ENCODE measurements at regions not wholly inside any gene's neighbourhood (a gene's known extent, or its start where the extent isn't known, plus 50 kb on each side); places are given as distances from the start of the nearest gene placed in this dataset.
A peak's percentile ranks its signal among the peaks of the same experiment; 100 is the strongest.

DNA sequence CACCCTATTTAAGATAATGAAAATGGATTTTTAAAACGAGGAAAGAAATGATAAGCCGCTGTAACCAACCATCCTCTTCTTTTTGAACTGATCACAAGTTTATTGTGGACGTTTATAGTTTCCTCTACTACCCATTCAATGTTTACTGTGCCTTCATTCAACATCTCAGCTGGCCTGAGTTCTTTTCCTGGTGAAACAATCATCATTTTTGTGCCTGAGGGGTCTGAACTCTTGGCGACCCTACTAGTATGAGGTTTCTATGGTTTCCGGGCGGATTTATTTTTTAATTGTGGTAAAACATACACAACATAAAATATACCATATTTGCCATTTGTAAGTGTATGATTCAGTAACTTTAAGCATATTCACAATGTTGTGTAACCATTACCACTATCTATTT lies 100.7 kb downstream of the SPRY1 start:
- DNase-seq (ENCODE audit: low read depth): no peak

GRCh38 chr4:123501733-123502132 lies 105.1 kb downstream of the SPRY1 start:
- no peak for DNase-seq (ENCODE audit: low read depth)

GRCh38 chr4:123503698-123504363 lies 107.2 kb downstream of the SPRY1 start:
- no peak for DNase-seq (ENCODE audit: low read depth)

DNA sequence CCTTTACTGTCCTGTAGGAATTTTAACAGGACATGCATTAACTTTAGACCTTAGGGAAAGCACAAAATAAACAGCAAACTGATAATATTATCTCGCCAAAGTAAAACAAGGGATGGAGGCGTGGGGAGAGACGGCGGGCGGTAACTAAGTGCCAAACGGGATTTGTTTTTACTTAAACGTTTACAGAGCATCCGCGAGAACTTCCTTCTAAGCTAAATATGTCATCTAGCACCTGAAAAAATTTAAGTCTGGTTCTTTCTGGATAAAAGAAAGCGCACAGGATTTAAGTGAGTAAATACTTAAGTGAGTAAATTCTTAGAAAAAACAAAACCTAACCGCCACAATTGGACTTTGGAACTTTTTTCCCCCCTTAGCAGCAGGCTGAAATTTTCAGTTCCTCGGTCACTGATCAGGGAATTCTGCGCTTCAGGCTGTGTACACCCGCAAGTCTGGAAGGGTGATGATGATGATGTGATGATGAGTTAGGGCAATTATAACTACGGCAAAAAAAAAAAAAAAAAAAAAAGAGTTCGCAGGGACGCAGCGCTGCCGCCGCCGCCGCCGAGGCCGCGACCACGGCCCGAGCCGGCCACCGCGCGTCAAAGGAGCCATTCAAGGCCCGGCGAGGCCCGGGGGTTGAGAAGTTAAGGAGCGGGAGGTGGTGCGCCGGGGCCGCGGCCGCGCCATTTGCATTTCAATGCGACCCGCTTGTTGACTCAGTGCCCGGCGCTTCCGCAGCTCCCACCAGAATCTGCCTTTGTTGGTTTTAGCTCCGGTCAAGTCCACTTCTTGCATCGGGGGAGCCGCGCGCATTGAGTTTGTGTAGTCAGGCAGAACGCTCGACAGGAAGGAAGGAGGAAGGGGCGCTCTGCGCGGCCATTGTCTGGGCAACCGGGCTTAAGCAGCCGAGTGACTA lies 108.8 kb downstream of the SPRY1 start:
- no peak for DNase-seq (ENCODE audit: low read depth)

DNA sequence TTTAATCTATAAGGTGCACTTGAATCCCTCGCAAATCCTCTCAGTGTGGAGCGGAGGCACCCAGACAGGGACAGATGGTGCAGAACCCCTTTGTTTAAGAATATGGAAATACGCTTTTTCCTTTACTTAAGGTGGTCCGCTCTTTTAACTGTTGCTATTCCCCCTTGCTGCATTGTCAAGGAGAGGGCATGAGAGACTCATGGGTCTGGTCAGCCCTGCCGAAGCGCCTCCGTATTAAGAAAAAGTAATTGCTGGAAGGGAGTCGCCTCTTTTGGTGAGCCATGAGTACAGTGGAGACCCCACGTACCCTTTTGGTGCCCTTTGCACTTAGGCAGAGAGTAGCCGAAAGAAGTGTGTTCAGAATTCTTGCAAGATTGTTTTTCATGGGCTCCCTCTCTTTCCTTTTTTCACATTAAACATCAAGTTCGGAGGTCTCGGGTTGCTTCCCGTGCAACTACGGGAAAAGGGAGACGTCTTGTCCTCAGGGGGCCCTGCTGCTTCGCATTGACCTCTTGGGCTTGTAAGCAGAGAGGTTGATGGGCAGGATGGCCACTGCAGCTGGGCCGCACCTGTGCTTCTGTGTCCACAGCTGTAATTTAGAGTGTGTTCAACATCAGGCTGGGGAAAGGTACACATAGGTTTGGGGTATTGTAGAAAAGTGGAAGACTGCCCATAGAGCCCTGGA lies 109.6 kb downstream of the SPRY1 start:
- no peak for DNase-seq (ENCODE audit: low read depth)

DNA sequence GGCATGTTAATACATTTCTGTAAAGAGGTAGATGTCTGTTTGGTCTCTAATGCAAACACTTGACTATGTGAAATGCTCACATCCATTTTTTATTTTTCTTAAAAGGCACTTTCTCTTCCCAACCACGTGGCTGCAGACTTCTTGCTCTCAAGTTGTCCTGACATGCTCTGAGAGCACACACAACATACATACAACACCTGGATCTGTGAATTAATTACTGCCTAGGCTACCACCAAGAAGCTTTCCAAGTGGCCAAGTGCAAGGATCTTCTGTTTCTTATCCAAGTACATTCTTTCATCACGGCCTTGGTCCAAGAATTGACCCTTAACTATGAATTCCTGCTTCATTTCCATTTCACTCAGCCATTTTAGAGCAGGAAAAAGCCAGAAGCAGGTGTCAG lies 110.8 kb downstream of the SPRY1 start:
- DNase-seq (ENCODE audit: low read depth): no peak

- no peak for DNase-seq (ENCODE audit: low read depth)
Measured at GRCh38 chr4:123510221-123510620, 113.6 kb downstream of the SPRY1 start.

DNA sequence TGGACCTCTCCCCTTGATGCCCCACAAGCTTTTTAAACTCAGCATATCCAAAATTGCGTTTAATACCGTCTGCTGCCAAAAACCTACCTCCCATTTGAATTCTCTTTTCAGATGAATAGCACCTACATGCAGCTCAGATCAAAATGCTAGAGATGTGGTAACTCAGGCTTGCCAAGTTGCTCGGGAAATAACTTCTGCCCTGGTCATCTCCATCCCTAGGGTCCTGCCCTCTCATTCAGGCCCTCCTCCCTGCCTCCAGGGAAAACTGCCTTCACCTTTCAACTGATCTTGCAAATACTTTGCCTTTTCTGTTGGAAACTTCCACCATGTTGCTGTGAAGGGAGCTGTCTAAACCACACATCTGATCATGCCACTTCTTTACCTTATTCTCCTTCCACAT lies 114.1 kb downstream of the SPRY1 start:
- DNase-seq (ENCODE audit: low read depth): no peak

DNA sequence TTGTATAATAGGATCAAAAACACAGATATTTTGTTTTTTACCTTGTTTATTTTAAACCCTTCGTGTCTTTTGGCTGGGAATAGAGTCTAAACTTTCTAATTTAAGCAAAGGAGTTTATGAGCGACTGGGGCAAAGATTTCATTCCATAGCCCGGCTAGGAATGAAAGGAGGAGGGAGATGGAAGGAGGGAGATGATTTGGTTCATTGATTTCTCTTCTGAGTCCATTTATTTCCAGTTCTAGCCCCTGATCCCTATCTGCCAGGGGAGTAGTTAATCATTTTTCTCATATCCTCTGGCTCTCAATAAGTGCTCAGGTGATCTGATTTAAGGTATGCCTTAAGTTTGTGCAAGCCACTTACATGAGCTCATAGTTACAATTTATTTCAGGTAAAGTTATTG lies 120.0 kb downstream of the SPRY1 start:
- no peak for DNase-seq (ENCODE audit: low read depth)

GRCh38 chr4:123517176-123517575 lies 120.6 kb downstream of the SPRY1 start:
- DNase-seq (ENCODE audit: low read depth): no peak

DNA sequence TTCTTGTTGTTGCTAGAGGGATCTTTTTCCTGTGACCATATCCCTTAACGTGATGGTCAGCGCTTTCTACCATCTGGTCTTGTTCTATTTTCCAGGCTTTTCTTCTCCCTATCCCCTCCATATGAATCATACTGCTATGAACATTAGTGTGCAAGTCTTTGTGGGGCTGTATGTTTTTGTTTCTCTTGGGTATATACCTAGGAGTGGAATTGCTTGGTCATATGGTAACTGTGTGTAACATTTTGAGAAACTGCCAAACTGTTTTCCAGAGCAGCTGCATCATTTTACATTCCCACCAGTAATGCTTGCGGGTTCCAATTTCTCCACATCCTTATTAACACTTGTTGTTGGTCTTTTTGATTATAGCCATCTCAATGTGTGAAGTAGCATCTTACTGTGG lies 121.4 kb downstream of the SPRY1 start:
- no peak for DNase-seq (ENCODE audit: low read depth)

DNA sequence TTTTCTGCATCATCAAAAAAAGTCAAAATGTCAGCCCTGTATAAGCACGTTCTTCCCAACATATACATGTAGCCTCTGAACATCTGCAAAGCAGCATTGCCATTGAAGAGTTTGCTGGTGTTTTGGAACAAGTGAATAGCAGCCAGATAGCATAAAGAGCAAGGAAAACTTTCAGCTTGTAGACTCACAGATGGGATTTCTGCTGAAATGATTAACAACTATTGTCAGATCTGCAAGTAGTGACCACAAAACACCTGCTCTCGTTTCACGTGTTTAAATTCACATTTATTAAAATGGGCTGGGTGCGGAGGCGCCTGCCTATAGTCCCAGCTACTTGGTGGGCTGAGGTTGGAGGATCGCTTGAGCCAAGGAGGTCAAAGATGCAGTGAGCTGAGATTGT lies 123.7 kb downstream of the SPRY1 start:
- peak; percentile 80 for DNase-seq (ENCODE audit: low read depth)

DNA sequence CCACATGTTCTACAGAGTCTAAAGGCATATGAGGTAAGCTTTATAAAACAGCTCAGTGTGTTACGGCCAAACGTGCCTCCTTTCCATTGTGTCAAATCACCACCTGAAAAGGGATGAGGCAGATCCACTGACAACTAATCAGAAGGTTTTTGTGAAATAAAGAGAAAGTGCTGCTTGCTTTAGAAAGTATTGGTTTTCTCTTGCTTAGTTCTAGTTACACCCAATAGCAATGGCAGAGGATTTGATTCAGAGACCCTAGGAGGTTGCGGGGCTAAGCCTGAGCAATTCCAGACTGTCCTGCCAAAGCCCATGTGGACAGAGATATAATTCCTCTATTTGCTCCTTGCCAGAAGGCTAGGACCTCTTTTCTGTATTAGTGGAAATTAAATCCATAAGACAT lies 125.5 kb downstream of the SPRY1 start:
- DNase-seq (ENCODE audit: low read depth): no peak

GRCh38 chr4:123522646-123523045 lies 126.1 kb downstream of the SPRY1 start:
- DNase-seq (ENCODE audit: low read depth): no peak

- DNase-seq (ENCODE audit: low read depth): no peak
Measured at GRCh38 chr4:123524958-123525628, 128.5 kb downstream of the SPRY1 start.

DNA sequence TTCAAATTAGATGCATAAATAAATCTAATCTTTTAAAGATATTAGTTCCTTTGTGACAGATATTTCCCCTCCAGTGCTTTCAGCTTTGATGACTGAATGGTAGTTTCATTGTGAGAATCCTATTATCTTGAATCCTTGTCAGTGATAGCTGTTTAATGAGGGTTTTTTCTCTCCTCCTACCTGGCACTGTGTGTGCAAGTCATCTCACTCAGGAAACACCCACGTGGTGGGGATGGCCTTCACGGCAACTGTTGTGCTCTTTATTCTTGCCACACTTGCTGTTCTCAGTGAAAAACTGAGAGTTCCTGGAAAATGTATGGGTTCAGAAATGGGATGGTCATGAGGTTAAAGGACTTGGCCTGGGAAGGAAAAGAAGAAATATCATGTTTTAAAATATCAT lies 129.9 kb downstream of the SPRY1 start:
- DNase-seq (ENCODE audit: low read depth): no peak

DNA sequence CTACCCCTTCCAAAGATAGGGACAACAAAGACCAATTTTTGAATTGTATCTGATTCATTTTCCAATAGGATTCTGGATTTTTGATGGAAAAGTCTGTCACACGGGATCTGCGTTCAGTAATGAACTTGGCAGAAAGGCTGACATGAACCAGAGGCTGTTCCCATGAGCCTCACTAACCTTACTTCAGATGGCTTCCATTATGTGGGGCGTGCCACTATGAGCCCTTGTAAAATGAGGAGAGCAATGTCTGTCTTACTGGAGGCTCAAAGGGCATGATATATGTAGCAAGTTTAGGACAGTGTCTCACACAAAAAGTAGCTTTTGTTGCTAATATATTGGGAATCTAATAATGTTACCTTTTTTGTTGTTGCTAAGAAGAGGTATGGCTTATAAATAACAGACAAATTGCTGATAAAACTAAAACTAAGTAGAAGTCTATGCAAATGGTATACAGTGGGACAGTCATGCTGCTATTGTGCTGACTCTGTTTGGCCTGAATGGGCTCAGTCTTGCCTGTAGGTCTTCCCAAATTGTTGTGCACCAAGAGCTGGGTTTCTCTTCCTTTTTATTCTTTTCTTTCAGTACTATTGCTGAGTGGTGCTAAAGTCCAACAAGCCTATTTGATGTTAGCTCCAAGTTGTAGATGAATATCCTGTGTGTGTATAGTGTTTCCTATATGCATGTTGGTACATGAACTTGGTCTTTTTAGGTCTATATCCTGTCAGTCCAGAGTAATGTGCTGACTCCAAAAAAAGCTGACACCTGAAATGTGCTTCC lies 132.1 kb downstream of the SPRY1 start:
- DNase-seq (ENCODE audit: low read depth): no peak

GRCh38 chr4:123529278-123529568 lies 132.6 kb downstream of the SPRY1 start:
- DNase-seq (ENCODE audit: low read depth): no peak

DNA sequence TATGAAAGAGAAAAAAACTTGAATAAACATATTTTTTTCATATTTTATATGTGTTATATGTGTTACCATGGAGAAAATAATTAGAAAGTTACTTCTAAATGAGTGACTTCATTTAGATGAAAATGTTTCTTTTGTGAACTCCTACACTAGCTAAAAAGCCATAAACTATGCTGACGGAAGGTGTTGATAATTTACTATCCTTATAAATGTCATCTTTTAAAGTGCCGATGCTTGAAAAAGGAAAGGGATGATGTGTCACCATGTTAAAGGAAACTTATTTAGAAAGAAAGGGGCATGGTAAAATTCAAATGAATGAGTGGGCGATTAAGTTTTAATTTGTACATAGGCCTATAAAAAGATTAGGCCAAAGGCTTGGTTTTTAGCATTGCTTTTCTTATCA lies 133.8 kb downstream of the SPRY1 start:
- DNase-seq (ENCODE audit: low read depth): no peak

- DNase-seq (ENCODE audit: low read depth): no peak
Measured at GRCh38 chr4:123535037-123535748, 138.6 kb downstream of the SPRY1 start.

DNA sequence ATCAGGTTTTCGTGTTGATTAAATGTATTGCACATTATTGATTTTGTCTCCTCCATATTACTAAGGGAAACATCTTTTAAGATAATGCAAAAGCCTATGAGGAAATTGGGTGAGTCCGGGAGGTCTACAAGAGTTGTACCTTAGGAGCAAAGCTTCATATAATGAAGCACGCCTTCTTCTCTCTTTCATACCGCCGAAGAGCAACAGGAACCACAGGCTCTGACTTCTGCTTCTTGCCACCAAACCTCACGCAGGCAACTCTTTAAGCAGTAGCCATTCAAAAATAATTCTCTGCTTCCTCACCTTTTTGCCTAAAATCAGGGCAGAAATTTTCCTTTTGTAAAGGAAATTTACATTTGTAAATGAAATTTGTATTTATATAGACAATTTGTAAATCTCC lies 139.6 kb downstream of the SPRY1 start:
- no peak for DNase-seq (ENCODE audit: low read depth)

Data from forelimb muscle (tissue), 1 donor.